ENCODE measurements at regions not wholly inside any gene's neighbourhood (a gene's known extent, or its start where the extent isn't known, plus 50 kb on each side); places are given as distances from the start of the nearest gene placed in this dataset.
"Not testable (repeated sequence)": the region's sequence is repeated elsewhere in the genome, so short reads cannot be mapped to it uniquely, and the experiment has no call there.

DNA sequence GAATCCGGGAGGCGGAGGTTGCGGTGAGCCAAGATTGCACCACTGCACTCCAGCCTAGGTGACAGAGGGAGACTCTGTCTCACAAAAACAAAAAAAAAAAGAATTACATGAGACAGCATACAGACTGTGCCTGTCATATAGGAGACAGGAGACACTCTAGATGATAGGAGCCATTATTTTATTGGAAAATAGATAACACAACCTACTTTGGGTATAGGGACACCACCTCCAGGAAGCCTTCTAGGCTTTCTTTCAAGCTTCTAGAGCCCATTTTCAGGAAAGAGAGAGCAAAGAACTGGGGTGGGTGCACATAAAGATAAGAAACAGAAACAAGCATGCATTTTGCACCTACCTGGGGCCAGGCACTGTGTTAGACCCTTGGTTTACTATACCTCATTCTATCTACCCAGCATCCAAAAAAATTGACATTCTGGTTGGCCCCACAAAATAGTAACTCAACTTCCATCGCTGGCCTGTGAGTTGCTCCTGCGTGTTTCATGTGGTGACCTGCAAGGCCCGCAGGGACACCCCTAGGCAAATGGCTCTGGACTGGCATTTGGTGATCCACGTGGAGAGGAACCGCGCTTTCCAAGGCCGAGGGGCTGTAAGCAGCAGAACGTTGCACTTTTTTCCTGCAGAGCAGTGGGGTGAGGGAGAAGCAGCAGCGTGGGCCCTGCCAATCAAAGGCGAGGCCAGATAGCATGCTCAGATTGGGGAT lies 57.1 kb upstream of the CACUL1 start:
- CTCF ChIA-PET: no interaction called here
- TF ChIP-seq, protein P1, sequence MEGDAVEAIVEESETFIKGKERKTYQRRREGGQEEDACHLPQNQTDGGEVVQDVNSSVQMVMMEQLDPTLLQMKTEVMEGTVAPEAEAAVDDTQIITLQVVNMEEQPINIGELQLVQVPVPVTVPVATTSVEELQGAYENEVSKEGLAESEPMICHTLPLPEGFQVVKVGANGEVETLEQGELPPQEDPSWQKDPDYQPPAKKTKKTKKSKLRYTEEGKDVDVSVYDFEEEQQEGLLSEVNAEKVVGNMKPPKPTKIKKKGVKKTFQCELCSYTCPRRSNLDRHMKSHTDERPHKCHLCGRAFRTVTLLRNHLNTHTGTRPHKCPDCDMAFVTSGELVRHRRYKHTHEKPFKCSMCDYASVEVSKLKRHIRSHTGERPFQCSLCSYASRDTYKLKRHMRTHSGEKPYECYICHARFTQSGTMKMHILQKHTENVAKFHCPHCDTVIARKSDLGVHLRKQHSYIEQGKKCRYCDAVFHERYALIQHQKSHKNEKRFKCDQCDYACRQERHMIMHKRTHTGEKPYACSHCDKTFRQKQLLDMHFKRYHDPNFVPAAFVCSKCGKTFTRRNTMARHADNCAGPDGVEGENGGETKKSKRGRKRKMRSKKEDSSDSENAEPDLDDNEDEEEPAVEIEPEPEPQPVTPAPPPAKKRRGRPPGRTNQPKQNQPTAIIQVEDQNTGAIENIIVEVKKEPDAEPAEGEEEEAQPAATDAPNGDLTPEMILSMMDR (IDR thresholded peaks at IDR 0.05; ENCODE audit: control extremely low read depth, extremely low read depth, low read depth, missing control alignments): no peak
- POLR2A ChIA-PET: no interaction called here
- DNase-seq (ENCODE audit: extremely low spot score): no peak

DNA sequence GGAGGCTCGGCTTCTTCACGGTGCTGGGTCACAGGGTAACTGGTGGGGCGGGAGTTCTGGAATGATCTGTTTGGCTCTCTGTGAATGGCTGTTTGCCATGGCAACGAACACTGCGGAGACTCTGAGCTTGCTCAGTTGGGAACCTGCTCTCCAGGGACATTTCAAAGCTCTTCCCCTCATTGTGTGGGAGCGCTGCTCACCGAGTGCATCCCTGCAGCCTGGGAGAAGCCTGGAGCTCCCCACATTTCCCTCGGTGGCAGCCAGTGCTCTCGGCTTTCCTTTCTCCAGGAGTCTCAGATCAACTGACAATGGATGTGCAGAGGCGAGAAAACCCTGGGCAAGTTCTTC lies 57.6 kb upstream of the CACUL1 start:
- TF ChIP-seq, protein P1 (IDR thresholded peaks at IDR 0.05; ENCODE audit: control extremely low read depth, extremely low read depth, low read depth, missing control alignments): no peak
- ChIA-PET CTCF (no interaction called here), POLR2A (no interaction called here)
- no peak for DNase-seq (ENCODE audit: extremely low spot score)

DNA sequence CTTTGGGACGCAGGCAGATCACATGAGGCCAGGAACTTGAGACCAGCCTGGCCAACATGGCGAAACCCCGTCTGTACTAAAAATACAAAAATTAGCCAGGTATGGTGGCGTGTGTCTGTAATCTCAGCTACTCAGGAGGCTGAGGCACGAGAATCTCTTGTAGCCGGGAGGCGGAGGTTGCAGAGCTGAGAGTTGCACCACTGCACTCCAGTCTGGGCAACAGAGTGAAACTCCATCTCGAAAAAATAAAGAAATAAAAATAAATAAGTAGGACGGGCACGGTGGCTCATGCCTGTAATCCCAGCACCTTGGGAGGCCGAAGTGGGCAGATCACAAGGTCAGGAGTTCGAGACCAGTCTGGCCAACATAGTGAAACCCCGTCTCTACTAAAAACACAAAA lies 58.2 kb upstream of the CACUL1 start:
- DNase-seq (ENCODE audit: extremely low spot score); CTCF ChIA-PET; POLR2A ChIA-PET: not testable (repeated sequence)

DNA sequence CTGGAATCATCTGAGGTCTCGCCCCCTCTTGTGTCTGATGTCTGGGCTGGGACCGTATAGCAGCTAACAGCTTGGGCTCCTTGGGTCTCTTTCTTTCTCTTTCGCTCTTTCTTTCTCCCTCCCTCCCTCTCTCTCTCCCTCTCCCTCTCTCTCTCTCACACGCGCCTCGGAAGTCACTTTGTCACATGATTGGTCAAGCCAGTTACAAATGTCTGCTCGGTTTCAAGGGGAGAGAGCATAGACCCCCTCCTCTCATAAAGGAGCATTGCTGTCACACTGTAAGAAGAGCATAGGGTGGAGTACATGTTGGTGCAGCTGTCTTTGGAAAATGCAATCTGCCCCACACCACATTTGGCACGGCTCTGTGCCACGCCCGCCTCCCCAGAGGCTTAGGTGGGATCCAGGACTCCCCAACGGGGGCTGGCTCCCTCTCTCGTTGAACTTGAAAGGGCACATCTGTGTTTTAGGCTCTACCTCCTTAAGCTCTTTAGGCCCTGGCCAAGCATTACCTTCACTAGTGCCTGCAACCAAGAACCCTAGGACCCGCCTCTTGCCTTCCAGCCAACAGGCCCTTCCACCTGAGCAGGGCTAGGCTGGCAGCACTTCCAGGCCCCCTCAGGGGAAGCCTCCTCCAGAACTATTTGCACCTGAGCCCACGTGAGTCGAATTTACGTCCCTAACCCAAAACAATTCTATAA lies 61.9 kb upstream of the CACUL1 start:
- POLR2A ChIA-PET: no interaction called here
- DNase-seq (ENCODE audit: extremely low spot score): no peak
- CTCF ChIA-PET: interaction anchor here (1.4 kb wide), 2 partner anchors 16 to 18 kb away, joined by 3 to 4 read pairs; no protein-coding TSS in a partner anchor
- TF ChIP-seq, protein P1 (IDR thresholded peaks at IDR 0.05; ENCODE audit: control extremely low read depth, extremely low read depth, low read depth, missing control alignments): no peak

DNA sequence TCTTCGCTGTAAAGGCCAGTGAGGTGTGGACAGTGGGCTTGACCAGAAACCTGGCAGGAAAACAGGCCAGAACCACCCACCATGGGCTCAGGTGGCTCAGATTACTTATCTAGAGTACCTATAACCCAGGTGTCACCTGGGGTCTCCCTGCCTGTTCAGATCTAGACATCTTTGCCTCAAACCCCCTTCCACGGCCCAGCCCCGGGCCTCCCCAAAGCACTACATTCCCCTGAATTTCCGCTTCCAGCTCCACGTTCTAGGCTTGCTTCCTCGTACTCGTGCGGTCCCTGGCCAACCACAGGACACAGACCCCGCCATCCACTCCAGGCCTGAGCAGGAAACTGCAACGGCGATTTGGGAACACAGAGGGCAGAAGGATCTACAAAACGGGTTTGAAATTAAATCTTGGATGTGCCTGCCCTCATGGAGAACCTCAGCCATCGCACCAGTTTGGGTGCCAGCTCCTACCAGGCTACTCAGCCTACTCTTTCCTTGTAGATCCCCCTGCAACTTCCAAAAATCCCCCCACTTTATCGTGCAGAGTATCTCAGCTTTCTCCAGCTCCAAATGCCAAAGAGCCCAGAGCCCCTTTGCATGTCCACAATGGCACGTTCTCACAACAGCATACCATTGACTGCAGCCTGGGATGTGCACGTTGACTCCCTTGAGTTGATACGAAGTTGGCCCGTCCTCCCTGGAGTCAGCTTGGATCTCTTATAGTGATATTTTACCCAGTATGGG lies 62.7 kb upstream of the CACUL1 start:
- TF ChIP-seq, protein P1 (IDR thresholded peaks at IDR 0.05; ENCODE audit: control extremely low read depth, extremely low read depth, low read depth, missing control alignments): no peak
- ChIA-PET POLR2A (no interaction called here), CTCF (interaction anchor here (1.3 to 1.4 kb wide), 2 partner anchors 19 to 240 kb away, joined by 3 read pairs; no protein-coding TSS in a partner anchor)
- no peak for DNase-seq (ENCODE audit: extremely low spot score)

DNA sequence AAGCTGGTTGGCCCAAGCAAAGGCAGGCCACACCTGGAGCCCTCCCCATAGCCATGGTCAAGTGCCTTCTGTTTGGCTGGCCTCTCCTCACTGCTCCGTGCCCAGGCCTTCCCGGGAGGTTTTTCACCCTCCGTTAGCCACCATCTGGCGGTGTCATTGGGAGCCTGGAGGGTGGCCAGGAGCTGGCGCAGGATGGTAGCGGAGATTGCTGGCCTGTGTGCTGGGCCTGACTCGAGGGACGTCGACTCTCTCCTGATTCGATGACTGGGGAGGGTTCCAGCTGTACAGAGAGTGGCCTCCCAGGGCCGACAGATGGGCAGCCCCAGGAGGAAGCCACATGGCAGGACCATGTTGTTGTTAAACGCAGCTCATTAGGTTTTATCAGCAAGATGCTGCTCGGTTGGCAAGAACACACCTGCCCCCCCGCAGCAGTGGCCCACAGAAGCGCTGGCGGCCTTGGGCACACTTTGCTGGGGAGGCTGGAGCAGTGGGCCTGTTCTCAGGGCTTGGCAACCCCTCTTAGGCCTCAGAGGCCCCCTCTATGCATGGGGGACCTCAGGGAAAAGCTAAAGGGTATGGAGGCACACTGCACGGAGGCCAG lies 64.0 kb upstream of the CACUL1 start:
- DNase-seq (ENCODE audit: extremely low spot score): no peak
- POLR2A ChIA-PET: no interaction called here
- TF ChIP-seq, protein P1 (IDR thresholded peaks at IDR 0.05; ENCODE audit: control extremely low read depth, extremely low read depth, low read depth, missing control alignments): no peak
- CTCF ChIA-PET: interaction anchor here (1.3 kb wide), 1 partner anchor 242 kb away, joined by 3 read pairs; no protein-coding TSS in a partner anchor

Measured in GM10248 (cell line).